Panc1 (cell line): ENCODE measurements at regions not wholly inside any gene's neighbourhood (a gene's known extent, or its start where the extent isn't known, plus 50 kb on each side); places are given as distances from the start of the nearest gene placed in this dataset.

Experiments used
- ATAC-seq: fragments of 200-7000 bp; cut with Tn5 transposase; 2 replicates; pipeline ENCODE4 v1.9.1; 2020; ENCODE audit warnings: mild to moderate bottlenecking, moderate library complexity
- BruUV-seq: library from RNA; stranded (reverse); fragments of 400-500 nt; replicated peaks from 2 replicates; lab custom pipeline; 2021; lab: Mats Ljungman, UMichigan
- CTCF ChIA-PET: fragments of 300-600 bp; sonication (Branson Sonifier 250); formaldehyde crosslinking; loops from one replicate; lab custom pipeline; 2022; ENCODE audit warnings: antibody characterized with exemption; lab: Charles Lee
- POLR2A ChIA-PET: fragments of 300-600 bp; sonication (Branson Sonifier 250); formaldehyde crosslinking; loops from one replicate; lab custom pipeline; 2022; ENCODE audit warnings: antibody characterized with exemption; lab: Charles Lee
- DNase-seq: peaks from one replicate; pipeline ENCODE4 v3.0.0-alpha.2; 2010; ENCODE audit warnings: low read depth, low spot score
- H3K27ac ChIP-seq: 2 replicates; pipeline ENCODE4 v1.5.1; 2011; ENCODE audit warnings: mild to moderate bottlenecking, low read length, inconsistent platforms
- H3K27me3 ChIP-seq: fragments of 200-500 bp; sonication (Bioruptor generic); 2 replicates; pipeline ENCODE4 v1.6.0; 2014; ENCODE audit warnings: low read length, inconsistent platforms; ENCODE audit not compliant: control insufficient read depth, insufficient read depth
- H3K36me3 ChIP-seq: fragments of 200-500 bp; sonication (Bioruptor generic); 2 replicates; pipeline ENCODE4 v1.5.1; 2014; ENCODE audit warnings: inconsistent platforms, mild to moderate bottlenecking, low read length, moderate library complexity; ENCODE audit not compliant: control insufficient read depth, insufficient read depth
- H3K4me1 ChIP-seq: 2 replicates; pipeline ENCODE4 v1.5.1; 2011; ENCODE audit warnings: inconsistent platforms, mild to moderate bottlenecking, low read length, moderate library complexity; ENCODE audit not compliant: control insufficient read depth, insufficient read depth
- H3K4me3 ChIP-seq, 2 experiments: 2 replicates each; pipeline ENCODE4 v1.5.1; 2011 to 2012; ENCODE audit warnings: low read depth in 2 of 2, low read length in 2 of 2, mild to moderate bottlenecking in 2 of 2, inconsistent platforms in 1 of 2, moderate library complexity in 1 of 2
- H3K9me3 ChIP-seq: fragments of 200-500 bp; sonication (Bioruptor generic); 2 replicates; pipeline ENCODE4 v1.5.1; 2014; ENCODE audit warnings: low read depth, mild to moderate bottlenecking, inconsistent platforms, low read length, moderate library complexity; ENCODE audit not compliant: control insufficient read depth, insufficient read depth
- CTCF ChIP-seq: fragments of 450-650 bp; IDR thresholded peaks from 2 replicates; pipeline ENCODE4 v1.5.1; 2017; ENCODE audit warnings: mild to moderate bottlenecking
- POLR2AphosphoS5 ChIP-seq: IDR thresholded peaks from 2 replicates; pipeline ENCODE4 v1.6.1; 2012; ENCODE audit warnings: mild to moderate bottlenecking, low read depth, low read length, moderate library complexity
- REST ChIP-seq, 2 experiments: IDR thresholded peaks; 2 replicates each; pipeline ENCODE4 v1.6.1; 2011 to 2012; ENCODE audit warnings: low read depth in 2 of 2, control low read depth in 1 of 2, low read length in 1 of 2, mild to moderate bottlenecking in 1 of 2, moderate library complexity in 1 of 2; ENCODE audit not compliant: insufficient read depth in 1 of 2
- SIN3A ChIP-seq: IDR thresholded peaks from 2 replicates; pipeline ENCODE4 v1.6.1; 2012; ENCODE audit warnings: low read depth, mild to moderate bottlenecking, low read length, moderate library complexity, borderline replicate concordance; ENCODE audit not compliant: insufficient read depth
- TCF7L2 ChIP-seq: IDR thresholded peaks from 2 replicates; pipeline ENCODE4 v1.6.1; 2011; ENCODE audit warnings: mild to moderate bottlenecking, low read depth, low read length, inconsistent platforms
- in situ Hi-C: cut with HindIII; loops from 2 replicates; pipeline ENCODE4 v1.10.0; 2016; ENCODE audit warnings: low sequenced_read_pairs, low pct_unique_long_range_greater_than_20kb
- intact Hi-C: fragments of 100-400 bp; cut with micrococcal nuclease; formaldehyde crosslinking; loops from one replicate; pipeline ENCODE4 v1.10.0; 2022; ENCODE audit not compliant: unreplicated experiment

DNA sequence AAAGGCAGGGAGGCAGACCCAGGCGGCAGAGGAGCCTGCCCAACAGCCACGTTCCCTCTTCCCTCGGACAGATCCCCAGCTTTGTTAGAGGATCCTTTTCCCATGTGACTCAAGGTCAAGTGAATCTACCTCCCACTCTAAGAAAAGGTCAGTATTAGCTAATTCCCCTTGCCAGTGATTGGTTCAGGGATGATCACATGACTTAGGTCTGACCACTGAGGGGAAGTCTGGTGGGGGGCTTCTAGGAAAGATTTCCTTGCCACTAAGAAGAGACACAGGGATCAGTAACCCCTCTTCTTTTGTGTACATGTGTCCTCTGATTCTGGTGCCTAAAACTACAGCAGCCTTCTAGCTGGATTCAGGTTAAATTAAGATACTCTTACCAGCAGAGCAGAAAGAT, 266.3 kb upstream of the NSMCE3 start:
- no peak for DNase-seq
- ATAC-seq = no peak
- ChIA-PET POLR2A (no interaction called here), CTCF (no interaction called here)
- BruUV-seq = no TSS peak
- H3K36me3 ChIP-seq = no peaks in the 10 kb centered on the region
- intact Hi-C loops (no loop called here), in situ Hi-C loops (no loop called here)
- TF ChIP-seq CTCF = no peak
- no peak for TF ChIP-seq REST (IDR thresholded peaks at IDR 0.05; ENCODE audit: insufficient read depth in 1 of 2, low read depth in 2 of 2, low read length in 1 of 2)
- TF ChIP-seq TCF7L2 = no peak
- no peak for TF ChIP-seq SIN3A
- no peak for TF ChIP-seq POLR2AphosphoS5
- no peaks in the 10 kb centered on the region for H3K4me1 ChIP-seq
- no peak overlapping the region for H3K27ac ChIP-seq
- no peak overlapping the region for H3K4me3 ChIP-seq
- no peaks in the 10 kb centered on the region for H3K9me3 ChIP-seq
- no peaks in the 10 kb centered on the region for H3K27me3 ChIP-seq

DNA sequence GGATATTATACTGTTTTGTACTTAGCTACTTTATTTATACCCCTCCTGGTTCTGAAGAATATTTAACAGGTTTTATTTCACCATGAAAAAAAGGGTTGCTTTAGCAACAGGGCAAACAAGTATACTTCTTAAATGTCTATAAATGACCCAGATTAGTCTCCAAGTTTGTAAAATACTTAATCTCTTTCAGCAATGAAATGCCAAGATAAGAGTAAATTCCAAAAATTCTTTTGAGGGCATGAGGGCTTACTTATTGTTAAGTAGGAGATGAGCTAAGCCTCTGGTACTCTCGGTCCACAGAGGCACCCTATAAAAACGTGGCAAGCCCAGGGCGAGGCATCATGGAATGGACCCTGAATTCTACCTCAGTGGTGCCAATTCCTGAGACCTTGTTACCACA, 264.8 kb upstream of the NSMCE3 start:
- H3K27me3 ChIP-seq = no peaks in the 10 kb centered on the region
- ChIA-PET CTCF (no interaction called here), POLR2A (no interaction called here)
- no peaks in the 10 kb centered on the region for H3K4me1 ChIP-seq
- ATAC-seq = no peak
- TF ChIP-seq TCF7L2 = no peak
- no peak for TF ChIP-seq CTCF
- TF ChIP-seq POLR2AphosphoS5 = no peak
- no peak for TF ChIP-seq SIN3A
- TF ChIP-seq REST (IDR thresholded peaks at IDR 0.05; ENCODE audit: insufficient read depth in 1 of 2, low read depth in 2 of 2, low read length in 1 of 2) = no peak
- H3K36me3 ChIP-seq = no peaks in the 10 kb centered on the region
- H3K4me3 ChIP-seq = no peak overlapping the region
- no peak for DNase-seq
- intact Hi-C loops (no loop called here), in situ Hi-C loops (no loop called here)
- BruUV-seq = no TSS peak
- H3K9me3 ChIP-seq = no peaks in the 10 kb centered on the region
- H3K27ac ChIP-seq = no peak overlapping the region
